ENCODE measurements at regions not wholly inside any gene's neighbourhood (a gene's known extent, or its start where the extent isn't known, plus 50 kb on each side); places are given as distances from the start of the nearest gene placed in this dataset.

GRCh38 chr10:44244745-44245600 is 139.9 kb downstream of the CXCL12 start:
- TF ChIP-seq CTCF (IDR thresholded peaks at IDR 0.05) (no peak), POLR2A (IDR thresholded peaks at IDR 0.05) (no peak), POLR2AphosphoS5 (IDR thresholded peaks at IDR 0.05) (no peak), EP300 (IDR thresholded peaks at IDR 0.05) (no peak)

Data from gastroesophageal sphincter (tissue), 3 donors.